K562 (cell line): ENCODE measurements at regions not wholly inside any gene's neighbourhood (a gene's known extent, or its start where the extent isn't known, plus 50 kb on each side); places are given as distances from the start of the nearest gene placed in this dataset.
A peak's percentile ranks its signal among the peaks of the same experiment; 100 is the strongest.

Experiments used
- BRF1 ChIP-seq: IDR thresholded peaks from 3 replicates; pipeline ENCODE4 v1.6.1; 2011; ENCODE audit warnings: borderline replicate concordance, mild to moderate bottlenecking; ENCODE audit not compliant: insufficient read length; ENCODE audit errors: extremely low read depth
- CBX8 ChIP-seq: fragments of 200-600 bp; sonication (generic); IDR thresholded peaks from 2 replicates; pipeline ENCODE4 v1.6.1; 2012; ENCODE audit warnings: borderline replicate concordance, mixed run types, low read depth, mild to moderate bottlenecking, moderate library complexity, mixed read lengths, low read length, control low read depth, inconsistent platforms; ENCODE audit not compliant: poor library complexity, severe bottlenecking; ENCODE audit errors: extremely low read depth
- CREB1 ChIP-seq, 2 experiments: sonication (generic) in 1 of 2; formaldehyde crosslinking in 1 of 2; IDR thresholded peaks; 2 replicates each; pipeline versions ENCODE4 v1.6.1 to v1.8.0; 2012 to 2022; ENCODE audit warnings: inconsistent platforms in 1 of 2, mild to moderate bottlenecking in 1 of 2, missing genetic modification reagents in 1 of 2, moderate library complexity in 1 of 2
- ELF1 ChIP-seq: fragments of 200-800 bp; sonication (Bioruptor generic); IDR thresholded peaks from 2 replicates; pipeline ENCODE4 v1.6.1; 2016; ENCODE audit warnings: missing genetic modification characterization, missing compliant biosample characterization
- ELK3 ChIP-seq: fragments of 450-650 bp; formaldehyde crosslinking; IDR thresholded peaks from 2 replicates; pipeline ENCODE4 v1.4.0; 2020; ENCODE audit warnings: mild to moderate bottlenecking
- ETS2 ChIP-seq: IDR thresholded peaks from 2 replicates; pipeline ENCODE4 v1.6.1; 2016; ENCODE audit warnings: borderline replicate concordance, missing genetic modification characterization, mild to moderate bottlenecking, moderate library complexity, missing compliant biosample characterization; ENCODE audit not compliant: poor library complexity, severe bottlenecking
- FOXK2 ChIP-seq, 2 experiments: fragments of 450-650 bp; IDR thresholded peaks in 1 of 2; conservative IDR thresholded peaks in 1 of 2; 2 replicates each; pipeline ENCODE4 v1.6.1; 2016; ENCODE audit warnings: low read depth in 2 of 2, mild to moderate bottlenecking in 1 of 2
- HDAC8 ChIP-seq: fragments of 450-650 bp; IDR thresholded peaks from 2 replicates; pipeline ENCODE4 v1.6.1; 2016; ENCODE audit warnings: mild to moderate bottlenecking, missing genetic modification characterization, moderate library complexity, missing compliant biosample characterization
- JUN ChIP-seq, 2 experiments: sonication (generic) in 1 of 2; formaldehyde crosslinking in 1 of 2; IDR thresholded peaks; 2 replicates each; pipeline versions ENCODE4 v1.6.1 to v1.8.0; 2012 to 2022; ENCODE audit warnings: borderline replicate concordance in 2 of 2, mild to moderate bottlenecking in 2 of 2, improper control_type of control experiment in 1 of 2, low read depth in 1 of 2, low read length in 1 of 2, missing genetic modification reagents in 1 of 2
- MYBL2 ChIP-seq, 2 experiments: fragments of 450-650 bp in 1 of 2; sonication (generic) in 1 of 2; formaldehyde crosslinking in 1 of 2; IDR thresholded peaks; 2 replicates each; pipeline versions ENCODE4 v1.6.1 to v1.8.1; 2017 to 2022; ENCODE audit warnings: borderline replicate concordance in 1 of 2, inconsistent platforms in 1 of 2, low read depth in 1 of 2, mild to moderate bottlenecking in 1 of 2, missing genetic modification reagents in 1 of 2, moderate library complexity in 1 of 2
- PBX2 ChIP-seq, 2 experiments: IDR thresholded peaks in 1 of 2; conservative IDR thresholded peaks in 1 of 2; 2 replicates each; pipeline ENCODE4 v1.6.1; 2016; ENCODE audit warnings: low read depth in 2 of 2, mild to moderate bottlenecking in 1 of 2, missing compliant biosample characterization in 1 of 2, missing genetic modification characterization in 1 of 2, moderate library complexity in 1 of 2
- PRDM10 ChIP-seq: fragments of 450-650 bp; IDR thresholded peaks from 2 replicates; pipeline ENCODE4 v1.6.1; 2018; ENCODE audit not compliant: partially characterized antibody
- TFAM ChIP-seq: fragments of 250-450 bp; sonication (Bioruptor Pico); conservative IDR thresholded peaks from 2 replicates; pipeline ENCODE4 v1.5.0; 2021; ENCODE audit warnings: mild to moderate bottlenecking, moderate library complexity
- ZBTB12 ChIP-seq: fragments of 250-450 bp; sonication (Bioruptor Pico); IDR thresholded peaks from 2 replicates; pipeline ENCODE4 v1.4.0; 2020
- ZNF324 ChIP-seq: fragments of 250-450 bp; sonication (Bioruptor Pico); IDR thresholded peaks from 2 replicates; pipeline ENCODE4 v1.4.0; 2020; ENCODE audit warnings: mild to moderate bottlenecking
- ZNF347 ChIP-seq: fragments of 450-650 bp; formaldehyde crosslinking; IDR thresholded peaks from 2 replicates; pipeline ENCODE4 v1.4.0; 2020; ENCODE audit warnings: low read depth, mild to moderate bottlenecking, moderate library complexity
- ZNF717 ChIP-seq: fragments of 250-450 bp; sonication (Bioruptor Pico); IDR thresholded peaks from 2 replicates; pipeline ENCODE4 v1.5.0; 2021

- TF ChIP-seq PBX2 (CRISPR knock-in tag; IDR thresholded peaks at IDR 0.05; ENCODE audit: low read depth), result no peak
- TF ChIP-seq PBX2 (tag; conservative IDR thresholded peaks at IDR 0.05; ENCODE audit: low read depth), result peak; percentile 69
- peak; percentile 19 for TF ChIP-seq ETS2 (tag)
- peak; percentile 95 for TF ChIP-seq MYBL2 (IDR thresholded peaks at IDR 0.05; ENCODE audit: low read depth)
- TF ChIP-seq MYBL2 (CRISPR knock-in tag; IDR thresholded peaks at IDR 0.05; ENCODE audit: borderline replicate concordance), result no peak
- TF ChIP-seq ZNF717 (CRISPR knock-in tag), result no peak
- no peak; the same call in 1 of the 2 replicates for TF ChIP-seq ZNF347 (CRISPR knock-in tag)
- TF ChIP-seq CREB1 (IDR thresholded peaks at IDR 0.05), result no peak
- TF ChIP-seq CREB1 (CRISPR knock-in tag; IDR thresholded peaks at IDR 0.05), result peak; percentile 41
- peak; percentile 47; the same call in 1 of the 2 replicates for TF ChIP-seq ZNF324 (CRISPR knock-in tag)
- TF ChIP-seq PRDM10, result peak; percentile 2
- TF ChIP-seq CBX8, result no peak
- no peak for TF ChIP-seq ELK3 (CRISPR knock-in tag)
- peak; percentile 73 for TF ChIP-seq ZBTB12 (CRISPR knock-in tag)
- peak; percentile 63; the same call in 1 of the 2 replicates for TF ChIP-seq ELF1 (tag)
- peak; percentile 66 for TF ChIP-seq HDAC8
- TF ChIP-seq TFAM (CRISPR knock-in tag), result no peak
- TF ChIP-seq JUN (IDR thresholded peaks at IDR 0.05; ENCODE audit: borderline replicate concordance, low read depth, low read length), result peak; percentile 69; the same call in 1 of the 2 replicates
- no peak for TF ChIP-seq JUN (CRISPR knock-in tag; IDR thresholded peaks at IDR 0.05; ENCODE audit: borderline replicate concordance)
- no peak for TF ChIP-seq FOXK2 (conservative IDR thresholded peaks at IDR 0.05 in 1 of 2, IDR thresholded peaks at IDR 0.05 in 1 of 2; ENCODE audit: low read depth in 2 of 2)
- TF ChIP-seq BRF1, result no peak
Observed at GRCh38 chr7:106569500-106569929, 91.4 kb downstream of the CCDC71L start (continued).
